ENCODE measurements at regions not wholly inside any gene's neighbourhood (a gene's known extent, or its start where the extent isn't known, plus 50 kb on each side); places are given as distances from the start of the nearest gene placed in this dataset.

- Histone ChIP-seq H3K27ac (ENCODE audit: extremely low read depth, low read depth, low read length) (no peak overlapping the region), H3K4me1 (ENCODE audit: control insufficient read depth, insufficient read depth, low read length) (peaks cover 2% of the 10 kb centered on the region; the same call in 1 of the 2 replicates), H3K9me3 (ENCODE audit: control insufficient read depth, insufficient read depth, low read depth, low read length) (no peaks in the 10 kb centered on the region), H3K4me3 (ENCODE audit: low read depth, low read length) (no peak overlapping the region), H3K36me3 (ENCODE audit: control insufficient read depth in 2 of 2, insufficient read depth in 1 of 2, low read length in 2 of 2) (no peaks in the 10 kb centered on the region)
- POLR2A ChIA-PET = no interaction called here
- CTCF ChIA-PET = interaction anchor here (0.7 kb wide), 1 partner anchor 421 kb away, joined by 3 read pairs; no protein-coding TSS in a partner anchor
- TF ChIP-seq, protein P1, sequence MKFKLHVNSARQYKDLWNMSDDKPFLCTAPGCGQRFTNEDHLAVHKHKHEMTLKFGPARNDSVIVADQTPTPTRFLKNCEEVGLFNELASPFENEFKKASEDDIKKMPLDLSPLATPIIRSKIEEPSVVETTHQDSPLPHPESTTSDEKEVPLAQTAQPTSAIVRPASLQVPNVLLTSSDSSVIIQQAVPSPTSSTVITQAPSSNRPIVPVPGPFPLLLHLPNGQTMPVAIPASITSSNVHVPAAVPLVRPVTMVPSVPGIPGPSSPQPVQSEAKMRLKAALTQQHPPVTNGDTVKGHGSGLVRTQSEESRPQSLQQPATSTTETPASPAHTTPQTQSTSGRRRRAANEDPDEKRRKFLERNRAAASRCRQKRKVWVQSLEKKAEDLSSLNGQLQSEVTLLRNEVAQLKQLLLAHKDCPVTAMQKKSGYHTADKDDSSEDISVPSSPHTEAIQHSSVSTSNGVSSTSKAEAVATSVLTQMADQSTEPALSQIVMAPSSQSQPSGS (tag by site-specific recombination; IDR thresholded peaks at IDR 0.05; ENCODE audit: low read depth) = no peak
- TF ChIP-seq, protein P2, sequence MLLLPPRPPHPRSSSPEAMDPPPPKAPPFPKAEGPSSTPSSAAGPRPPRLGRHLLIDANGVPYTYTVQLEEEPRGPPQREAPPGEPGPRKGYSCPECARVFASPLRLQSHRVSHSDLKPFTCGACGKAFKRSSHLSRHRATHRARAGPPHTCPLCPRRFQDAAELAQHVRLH (tag by site-specific recombination; IDR thresholded peaks at IDR 0.05) = no peak
- TF ChIP-seq, protein P3, sequence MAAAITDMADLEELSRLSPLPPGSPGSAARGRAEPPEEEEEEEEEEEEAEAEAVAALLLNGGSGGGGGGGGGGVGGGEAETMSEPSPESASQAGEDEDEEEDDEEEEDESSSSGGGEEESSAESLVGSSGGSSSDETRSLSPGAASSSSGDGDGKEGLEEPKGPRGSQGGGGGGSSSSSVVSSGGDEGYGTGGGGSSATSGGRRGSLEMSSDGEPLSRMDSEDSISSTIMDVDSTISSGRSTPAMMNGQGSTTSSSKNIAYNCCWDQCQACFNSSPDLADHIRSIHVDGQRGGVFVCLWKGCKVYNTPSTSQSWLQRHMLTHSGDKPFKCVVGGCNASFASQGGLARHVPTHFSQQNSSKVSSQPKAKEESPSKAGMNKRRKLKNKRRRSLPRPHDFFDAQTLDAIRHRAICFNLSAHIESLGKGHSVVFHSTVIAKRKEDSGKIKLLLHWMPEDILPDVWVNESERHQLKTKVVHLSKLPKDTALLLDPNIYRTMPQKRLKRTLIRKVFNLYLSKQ (tag by site-specific recombination; IDR thresholded peaks at IDR 0.05; ENCODE audit: borderline replicate concordance) = no peak
- TF ChIP-seq ZNF391 (tag by site-specific recombination; IDR thresholded peaks at IDR 0.05; ENCODE audit: borderline replicate concordance, low read depth) (no peak), ZNF404 (tag by site-specific recombination; IDR thresholded peaks at IDR 0.05) (no peak), ZNF16 (tag by site-specific recombination; IDR thresholded peaks at IDR 0.05; ENCODE audit: low read depth) (no peak), ZNF157 (tag by site-specific recombination; IDR thresholded peaks at IDR 0.05) (no peak), ZNF10 (tag by site-specific recombination; IDR thresholded peaks at IDR 0.05) (no peak), ZNF274 (IDR thresholded peaks at IDR 0.05; ENCODE audit: low read length) (no peak), ZNF274 (tag by site-specific recombination; IDR thresholded peaks at IDR 0.05; ENCODE audit: borderline replicate concordance) (no peak), ZNF140 (tag by site-specific recombination; IDR thresholded peaks at IDR 0.05) (no peak), ZNF513 (tag by site-specific recombination; IDR thresholded peaks at IDR 0.05) (no peak), ZNF184 (tag by site-specific recombination; IDR thresholded peaks at IDR 0.05) (no peak), ZNF174 (tag by site-specific recombination; IDR thresholded peaks at IDR 0.05) (no peak), ZBTB11 (tag by site-specific recombination; conservative IDR thresholded peaks at IDR 0.05; ENCODE audit: low read depth) (no peak)
- TF ChIP-seq, protein P4, sequence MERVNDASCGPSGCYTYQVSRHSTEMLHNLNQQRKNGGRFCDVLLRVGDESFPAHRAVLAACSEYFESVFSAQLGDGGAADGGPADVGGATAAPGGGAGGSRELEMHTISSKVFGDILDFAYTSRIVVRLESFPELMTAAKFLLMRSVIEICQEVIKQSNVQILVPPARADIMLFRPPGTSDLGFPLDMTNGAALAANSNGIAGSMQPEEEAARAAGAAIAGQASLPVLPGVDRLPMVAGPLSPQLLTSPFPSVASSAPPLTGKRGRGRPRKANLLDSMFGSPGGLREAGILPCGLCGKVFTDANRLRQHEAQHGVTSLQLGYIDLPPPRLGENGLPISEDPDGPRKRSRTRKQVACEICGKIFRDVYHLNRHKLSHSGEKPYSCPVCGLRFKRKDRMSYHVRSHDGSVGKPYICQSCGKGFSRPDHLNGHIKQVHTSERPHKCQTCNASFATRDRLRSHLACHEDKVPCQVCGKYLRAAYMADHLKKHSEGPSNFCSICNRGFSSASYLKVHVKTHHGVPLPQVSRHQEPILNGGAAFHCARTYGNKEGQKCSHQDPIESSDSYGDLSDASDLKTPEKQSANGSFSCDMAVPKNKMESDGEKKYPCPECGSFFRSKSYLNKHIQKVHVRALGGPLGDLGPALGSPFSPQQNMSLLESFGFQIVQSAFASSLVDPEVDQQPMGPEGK (tag by site-specific recombination; IDR thresholded peaks at IDR 0.05) = no peak
- TF ChIP-seq, protein P5, sequence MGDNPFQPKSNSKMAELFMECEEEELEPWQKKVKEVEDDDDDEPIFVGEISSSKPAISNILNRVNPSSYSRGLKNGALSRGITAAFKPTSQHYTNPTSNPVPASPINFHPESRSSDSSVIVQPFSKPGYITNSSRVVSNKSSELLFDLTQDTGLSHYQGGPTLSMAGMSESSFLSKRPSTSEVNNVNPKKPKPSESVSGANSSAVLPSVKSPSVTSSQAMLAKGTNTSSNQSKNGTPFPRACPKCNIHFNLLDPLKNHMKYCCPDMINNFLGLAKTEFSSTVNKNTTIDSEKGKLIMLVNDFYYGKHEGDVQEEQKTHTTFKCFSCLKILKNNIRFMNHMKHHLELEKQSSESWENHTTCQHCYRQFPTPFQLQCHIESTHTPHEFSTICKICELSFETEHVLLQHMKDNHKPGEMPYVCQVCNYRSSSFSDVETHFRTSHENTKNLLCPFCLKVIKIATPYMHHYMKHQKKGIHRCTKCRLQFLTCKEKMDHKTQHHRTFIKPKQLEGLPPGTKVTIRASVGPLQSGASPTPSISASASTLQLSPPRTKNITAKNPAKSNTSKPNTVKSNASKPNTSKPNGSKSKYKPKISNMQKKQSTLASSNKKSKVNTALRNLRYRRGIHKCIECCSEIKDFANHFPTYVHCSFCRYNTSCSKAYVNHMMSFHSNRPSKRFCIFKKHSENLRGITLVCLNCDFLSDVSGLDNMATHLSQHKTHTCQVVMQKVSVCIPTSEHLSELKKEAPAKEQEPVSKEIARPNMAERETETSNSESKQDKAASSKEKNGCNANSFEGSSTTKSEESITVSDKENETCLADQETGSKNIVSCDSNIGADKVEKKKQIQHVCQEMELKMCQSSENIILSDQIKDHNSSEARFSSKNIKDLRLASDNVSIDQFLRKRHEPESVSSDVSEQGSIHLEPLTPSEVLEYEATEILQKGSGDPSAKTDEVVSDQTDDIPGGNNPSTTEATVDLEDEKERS (tag by site-specific recombination; IDR thresholded peaks at IDR 0.05) = no peak
- TF ChIP-seq, protein P6, sequence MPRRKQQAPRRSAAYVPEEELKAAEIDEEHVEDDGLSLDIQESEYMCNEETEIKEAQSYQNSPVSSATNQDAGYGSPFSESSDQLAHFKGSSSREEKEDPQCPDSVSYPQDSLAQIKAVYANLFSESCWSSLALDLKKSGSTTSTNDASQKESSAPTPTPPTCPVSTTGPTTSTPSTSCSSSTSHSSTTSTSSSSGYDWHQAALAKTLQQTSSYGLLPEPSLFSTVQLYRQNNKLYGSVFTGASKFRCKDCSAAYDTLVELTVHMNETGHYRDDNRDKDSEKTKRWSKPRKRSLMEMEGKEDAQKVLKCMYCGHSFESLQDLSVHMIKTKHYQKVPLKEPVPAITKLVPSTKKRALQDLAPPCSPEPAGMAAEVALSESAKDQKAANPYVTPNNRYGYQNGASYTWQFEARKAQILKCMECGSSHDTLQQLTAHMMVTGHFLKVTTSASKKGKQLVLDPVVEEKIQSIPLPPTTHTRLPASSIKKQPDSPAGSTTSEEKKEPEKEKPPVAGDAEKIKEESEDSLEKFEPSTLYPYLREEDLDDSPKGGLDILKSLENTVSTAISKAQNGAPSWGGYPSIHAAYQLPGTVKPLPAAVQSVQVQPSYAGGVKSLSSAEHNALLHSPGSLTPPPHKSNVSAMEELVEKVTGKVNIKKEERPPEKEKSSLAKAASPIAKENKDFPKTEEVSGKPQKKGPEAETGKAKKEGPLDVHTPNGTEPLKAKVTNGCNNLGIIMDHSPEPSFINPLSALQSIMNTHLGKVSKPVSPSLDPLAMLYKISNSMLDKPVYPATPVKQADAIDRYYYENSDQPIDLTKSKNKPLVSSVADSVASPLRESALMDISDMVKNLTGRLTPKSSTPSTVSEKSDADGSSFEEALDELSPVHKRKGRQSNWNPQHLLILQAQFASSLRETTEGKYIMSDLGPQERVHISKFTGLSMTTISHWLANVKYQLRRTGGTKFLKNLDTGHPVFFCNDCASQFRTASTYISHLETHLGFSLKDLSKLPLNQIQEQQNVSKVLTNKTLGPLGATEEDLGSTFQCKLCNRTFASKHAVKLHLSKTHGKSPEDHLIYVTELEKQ (tag by site-specific recombination; IDR thresholded peaks at IDR 0.05; ENCODE audit: borderline replicate concordance) = no peak
- TF ChIP-seq, protein P7, sequence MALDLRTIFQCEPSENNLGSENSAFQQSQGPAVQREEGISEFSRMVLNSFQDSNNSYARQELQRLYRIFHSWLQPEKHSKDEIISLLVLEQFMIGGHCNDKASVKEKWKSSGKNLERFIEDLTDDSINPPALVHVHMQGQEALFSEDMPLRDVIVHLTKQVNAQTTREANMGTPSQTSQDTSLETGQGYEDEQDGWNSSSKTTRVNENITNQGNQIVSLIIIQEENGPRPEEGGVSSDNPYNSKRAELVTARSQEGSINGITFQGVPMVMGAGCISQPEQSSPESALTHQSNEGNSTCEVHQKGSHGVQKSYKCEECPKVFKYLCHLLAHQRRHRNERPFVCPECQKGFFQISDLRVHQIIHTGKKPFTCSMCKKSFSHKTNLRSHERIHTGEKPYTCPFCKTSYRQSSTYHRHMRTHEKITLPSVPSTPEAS (tag by site-specific recombination; IDR thresholded peaks at IDR 0.05) = no peak
These were observed 246.8 kb downstream of the IKZF2 start for GRCh38 chr2:212904646-212905045.

All from HEK293 (cell line).